ENCODE measurements at regions not wholly inside any gene's neighbourhood (a gene's known extent, or its start where the extent isn't known, plus 50 kb on each side); places are given as distances from the start of the nearest gene placed in this dataset.
A peak's percentile ranks its signal among the peaks of the same experiment; 100 is the strongest.
"Not testable (repeated sequence)": the region's sequence is repeated elsewhere in the genome, so short reads cannot be mapped to it uniquely, and the experiment has no call there.

DNA sequence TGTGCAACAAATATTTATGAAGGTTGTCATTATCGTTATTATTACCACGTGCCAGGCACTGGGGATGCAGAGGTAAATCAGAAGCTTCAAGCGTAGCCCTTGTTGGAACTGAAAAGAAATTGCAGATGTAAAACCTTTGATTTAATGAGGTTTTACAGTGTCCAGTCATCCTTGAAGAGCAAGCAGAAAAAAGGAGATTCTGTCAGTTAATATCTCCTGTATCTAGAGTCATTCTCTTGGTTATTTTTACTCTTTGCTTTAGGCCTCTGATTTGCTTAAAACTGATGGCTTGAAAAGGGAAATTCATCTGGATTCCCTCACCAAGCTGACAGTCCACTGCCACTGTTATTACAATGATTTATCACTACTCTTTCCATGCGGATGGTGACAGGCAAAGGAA, 179.3 kb downstream of the GALC start:
- DNase-seq = no peak

GRCh38 chr14:87813211-87813610, 179.8 kb downstream of the GALC start:
- DNase-seq = no peak

GRCh38 chr14:87811246-87811645, 181.7 kb downstream of the GALC start:
- DNase-seq = no peak

- DNase-seq = no peak
These were observed 182.3 kb downstream of the GALC start for GRCh38 chr14:87810711-87811110.

DNA sequence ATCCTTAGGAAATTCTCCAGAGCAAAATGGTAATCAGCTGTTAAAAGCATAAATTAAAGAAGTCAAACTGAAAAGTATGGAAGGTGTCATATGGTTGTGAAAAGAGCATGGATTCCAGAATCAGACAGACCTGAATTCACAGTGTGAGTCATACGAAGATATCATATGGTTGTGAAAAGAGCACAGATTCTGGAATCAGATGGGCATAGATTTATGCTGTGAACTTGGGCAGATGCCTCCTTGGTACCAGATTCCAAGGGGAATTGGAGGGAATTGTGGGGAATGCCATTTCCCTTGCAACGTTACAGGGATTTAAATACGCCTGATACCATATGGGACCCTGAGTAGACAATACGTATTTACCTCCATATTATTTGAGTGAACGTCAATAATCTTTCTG, 183.7 kb downstream of the GALC start:
- no peak for DNase-seq

DNA sequence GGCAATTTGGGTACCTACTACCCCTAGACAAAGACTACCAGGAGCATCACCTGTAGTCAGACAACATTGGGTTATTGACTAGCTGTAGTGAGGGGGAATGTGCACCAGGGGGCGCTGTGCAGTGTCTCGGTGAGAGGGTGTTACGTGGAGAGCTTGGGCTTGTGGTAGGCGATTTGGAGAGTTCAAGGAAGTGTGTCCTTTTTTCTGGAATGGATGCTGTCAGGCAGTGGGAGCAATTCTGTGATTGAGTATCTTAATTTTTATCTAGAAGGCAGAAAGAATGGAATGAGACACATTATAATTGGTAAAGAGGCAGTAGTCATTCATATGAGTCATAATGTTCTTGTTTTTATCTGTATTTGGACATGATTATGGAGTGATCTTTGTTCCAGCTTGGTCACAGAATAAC, 187.7 kb downstream of the GALC start:
- peak; percentile 68 for DNase-seq

DNA sequence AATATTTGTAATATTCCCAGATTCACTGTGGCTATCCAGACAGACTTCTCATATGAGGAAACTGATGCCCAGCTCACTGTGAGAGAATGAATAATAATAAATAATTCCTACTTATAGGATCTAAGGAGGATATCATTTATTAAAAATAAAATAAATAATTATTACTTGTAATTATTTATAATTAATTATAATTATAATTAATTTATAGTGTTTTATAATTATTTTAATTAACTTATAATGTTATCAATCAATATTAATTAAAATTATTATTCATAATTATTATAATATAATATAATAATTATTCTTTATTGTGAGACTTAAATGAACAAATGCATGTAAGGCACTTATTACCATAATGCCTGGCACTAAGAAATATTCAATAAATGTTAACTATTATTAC, 192.8 kb downstream of the GALC start:
- DNase-seq = no peak

DNA sequence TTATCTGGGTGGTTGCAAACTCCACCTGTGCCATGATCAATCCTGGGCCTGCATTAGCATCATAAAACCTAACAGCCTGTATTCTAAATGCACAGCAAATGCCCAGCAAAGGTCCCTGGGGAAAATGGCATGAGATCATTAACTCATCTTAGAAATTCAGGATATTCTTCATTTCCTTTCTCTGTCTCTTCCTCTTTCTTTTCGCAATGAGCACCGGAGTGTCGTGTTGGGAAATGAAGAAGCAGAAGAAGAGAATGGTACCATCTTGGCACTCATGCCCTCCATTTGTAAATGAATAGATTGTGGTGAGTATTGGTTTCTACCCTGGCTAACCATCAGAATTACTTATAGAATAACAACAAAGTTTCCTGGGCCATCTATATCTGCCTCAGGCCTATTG, 193.6 kb downstream of the GALC start:
- no peak for DNase-seq

DNA sequence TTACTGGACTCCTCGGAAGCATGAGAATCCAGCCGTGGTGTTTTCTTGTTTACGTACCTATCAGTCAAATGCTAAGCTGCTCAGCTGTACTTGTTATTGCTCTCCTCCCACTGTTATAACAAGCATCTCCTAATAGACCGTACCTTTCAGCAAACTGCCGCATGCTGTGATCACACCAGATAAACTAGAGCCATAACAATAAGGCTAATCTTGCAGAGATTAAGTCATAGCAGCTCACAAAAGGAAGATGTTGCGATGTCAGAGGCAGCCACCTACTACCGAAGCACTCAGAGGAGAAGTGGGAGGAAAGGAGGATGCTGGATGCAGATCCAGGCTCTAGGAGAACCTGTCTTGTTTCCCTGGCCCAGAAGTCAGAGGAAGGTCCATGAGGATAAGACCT, 196.0 kb downstream of the GALC start:
- no peak for DNase-seq

DNA sequence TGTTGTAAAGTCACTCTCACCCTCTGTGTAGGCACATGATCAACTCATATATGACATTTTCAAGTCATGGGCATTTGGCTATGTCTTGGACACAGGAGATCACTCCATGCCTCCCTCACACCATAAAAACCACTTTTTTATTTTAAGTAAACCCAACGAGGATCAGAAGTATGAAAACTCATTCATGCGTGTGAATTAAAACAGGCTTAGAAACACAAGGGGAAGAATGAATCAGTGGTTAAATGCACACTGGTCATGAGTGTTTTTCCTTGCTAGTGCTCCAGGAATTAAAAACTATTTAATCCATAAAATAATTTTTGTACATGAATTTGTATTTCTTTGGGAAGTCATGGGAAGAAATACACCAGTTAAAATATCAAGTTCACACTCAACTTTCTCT, 198.4 kb downstream of the GALC start:
- no peak for DNase-seq

- no peak for DNase-seq
These were observed 207.1 kb downstream of the GALC start for GRCh38 chr14:87785897-87786296.

DNA sequence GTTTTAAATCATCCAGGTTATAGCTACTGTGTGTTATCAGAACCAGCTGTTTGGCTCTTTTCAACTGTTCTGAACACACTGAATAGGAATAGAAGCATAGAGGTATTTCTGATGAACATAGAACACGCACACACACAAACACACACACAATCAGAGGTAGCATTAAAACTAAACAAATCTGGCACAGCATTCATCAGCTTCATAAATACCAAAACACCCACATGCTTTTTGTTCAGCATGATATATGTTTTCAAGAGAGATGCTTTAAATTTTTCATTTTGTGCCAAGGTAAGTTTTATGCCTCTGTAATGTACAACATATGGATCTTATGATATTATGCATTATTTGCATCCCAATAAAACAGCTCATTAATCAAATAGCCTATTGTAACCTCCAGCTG, 208.6 kb downstream of the GALC start:
- peak; percentile 82 for DNase-seq

DNA sequence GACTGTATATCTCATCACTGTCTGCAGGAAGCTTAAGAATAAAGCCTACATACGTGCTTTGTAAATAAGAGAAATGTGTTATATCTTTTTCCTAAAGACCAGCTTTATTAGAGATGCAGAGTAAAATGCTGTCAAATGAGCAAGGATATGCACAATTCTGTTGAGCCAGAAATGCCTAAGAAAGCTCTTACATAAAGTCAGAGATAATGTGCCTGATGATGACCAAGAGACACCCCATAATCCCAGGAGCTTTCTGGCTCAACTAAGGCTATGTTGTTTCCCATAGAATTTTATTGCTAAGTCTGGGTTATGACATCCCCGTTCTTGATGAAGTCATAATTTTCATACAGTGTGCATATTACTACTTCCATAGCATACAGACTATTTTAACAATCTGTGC, 209.9 kb downstream of the GALC start:
- DNase-seq = no peak

- no peak for DNase-seq
These were observed 220.1 kb downstream of the GALC start for GRCh38 chr14:87772854-87773253.

- DNase-seq = no peak
These were observed 225.4 kb downstream of the GALC start for GRCh38 chr14:87767567-87767901.

- no peak for DNase-seq
These were observed 234.1 kb downstream of the GALC start for GRCh38 chr14:87758876-87759275.

DNA sequence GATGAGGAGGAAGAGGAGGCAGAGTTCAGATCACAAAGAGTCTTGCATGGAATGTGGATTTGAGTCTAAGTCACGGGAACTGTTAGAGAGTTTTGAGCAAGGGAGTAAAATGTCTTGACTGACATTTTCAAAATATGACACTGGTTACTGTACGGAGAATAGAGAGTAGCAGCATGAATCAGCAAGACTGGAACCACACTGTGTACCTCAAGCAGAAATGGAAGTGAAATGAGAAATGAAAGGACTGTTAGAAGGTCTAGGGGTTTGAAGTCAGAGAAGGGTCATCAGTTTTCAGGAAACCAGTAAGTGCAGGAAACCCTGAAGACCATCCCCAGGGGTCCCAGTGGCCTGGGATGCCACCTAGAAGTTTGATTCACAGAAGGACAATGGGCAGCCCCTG, 236.3 kb downstream of the GALC start:
- DNase-seq = no peak

- peak; percentile 49 for DNase-seq
These were observed 238.3 kb downstream of the GALC start for GRCh38 chr14:87754520-87755223.

- no peak for DNase-seq
These were observed 244.4 kb downstream of the GALC start for GRCh38 chr14:87748558-87748957.

DNA sequence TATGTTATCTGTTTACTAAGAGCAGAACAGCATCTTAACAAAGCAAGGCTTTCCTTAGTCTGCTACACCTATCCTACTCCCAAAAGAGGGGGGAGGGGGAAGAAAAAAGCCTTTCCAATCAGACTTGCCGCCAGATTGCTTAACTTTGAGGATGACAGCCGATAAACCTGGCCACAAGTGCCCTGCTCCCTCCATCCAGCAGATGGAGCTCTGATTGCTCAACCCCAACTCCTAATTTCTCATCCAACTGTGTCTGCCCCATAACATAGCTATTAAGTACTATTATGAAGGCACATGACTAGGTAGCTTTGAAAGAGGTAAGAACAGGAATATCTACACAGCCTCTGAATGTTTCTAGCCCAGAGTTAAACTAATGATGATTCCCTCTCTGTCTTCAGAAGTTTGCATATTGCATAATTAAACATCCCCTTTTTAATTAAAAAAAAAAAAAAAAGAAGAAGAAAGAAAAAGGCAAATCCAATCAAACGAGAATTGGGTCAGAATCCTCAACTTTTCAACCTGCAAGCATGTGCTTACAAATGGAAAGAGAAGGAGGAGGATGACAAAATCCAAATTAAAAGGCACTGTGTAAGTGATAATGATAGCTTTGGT, 247.4 kb downstream of the GALC start:
- peak; percentile 47 for DNase-seq

DNA sequence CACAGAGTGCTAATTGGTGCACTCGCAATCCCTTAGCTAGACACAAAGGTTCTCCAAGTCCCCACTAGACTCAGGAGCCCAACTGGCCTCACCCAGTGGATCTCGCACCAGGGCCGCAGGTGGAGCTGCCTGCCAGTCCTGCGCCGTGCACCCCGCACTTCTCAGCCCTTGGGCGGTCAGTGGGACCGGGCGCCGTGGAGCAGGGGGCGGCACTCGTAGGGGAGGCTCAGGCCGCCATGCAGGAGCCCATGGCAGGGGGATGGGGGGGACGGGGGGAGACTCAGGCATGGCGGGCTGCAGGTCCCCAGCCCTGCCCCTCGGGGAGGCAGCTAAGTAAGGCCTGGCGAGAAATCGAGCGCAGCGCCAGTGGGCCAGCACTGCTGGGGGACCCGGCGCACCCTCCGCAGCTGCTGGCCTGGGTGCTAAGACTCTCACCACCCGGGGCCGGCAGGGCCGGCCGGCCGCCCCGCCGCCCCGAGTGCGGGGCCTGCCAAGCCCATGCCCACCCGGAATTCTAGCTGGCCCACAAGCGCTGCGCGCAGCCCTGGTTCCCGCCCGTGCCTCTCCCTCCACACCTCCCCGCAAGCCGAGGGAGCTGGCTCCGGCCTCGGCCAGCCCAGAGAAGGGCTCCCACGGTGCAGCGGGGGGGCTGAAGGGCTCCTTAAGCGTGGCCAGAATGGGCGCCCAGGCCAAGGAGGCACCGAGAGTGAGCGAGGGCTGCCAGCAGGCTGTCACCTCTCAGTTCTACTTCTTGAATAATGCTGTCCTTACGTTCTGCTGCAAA, 258.2 kb downstream of the GALC start:
- DNase-seq = not testable (repeated sequence)

- not testable (repeated sequence) for DNase-seq
These were observed 259.9 kb downstream of the GALC start for GRCh38 chr14:87733115-87733514.

- DNase-seq = no peak
These were observed 260.4 kb downstream of the GALC start for GRCh38 chr14:87732562-87732961.

- DNase-seq = no peak
These were observed 267.7 kb downstream of the GALC start for GRCh38 chr14:87725318-87725717.
